ENCODE measurements at regions not wholly inside any gene's neighbourhood (a gene's known extent, or its start where the extent isn't known, plus 50 kb on each side); places are given as distances from the start of the nearest gene placed in this dataset.

DNA sequence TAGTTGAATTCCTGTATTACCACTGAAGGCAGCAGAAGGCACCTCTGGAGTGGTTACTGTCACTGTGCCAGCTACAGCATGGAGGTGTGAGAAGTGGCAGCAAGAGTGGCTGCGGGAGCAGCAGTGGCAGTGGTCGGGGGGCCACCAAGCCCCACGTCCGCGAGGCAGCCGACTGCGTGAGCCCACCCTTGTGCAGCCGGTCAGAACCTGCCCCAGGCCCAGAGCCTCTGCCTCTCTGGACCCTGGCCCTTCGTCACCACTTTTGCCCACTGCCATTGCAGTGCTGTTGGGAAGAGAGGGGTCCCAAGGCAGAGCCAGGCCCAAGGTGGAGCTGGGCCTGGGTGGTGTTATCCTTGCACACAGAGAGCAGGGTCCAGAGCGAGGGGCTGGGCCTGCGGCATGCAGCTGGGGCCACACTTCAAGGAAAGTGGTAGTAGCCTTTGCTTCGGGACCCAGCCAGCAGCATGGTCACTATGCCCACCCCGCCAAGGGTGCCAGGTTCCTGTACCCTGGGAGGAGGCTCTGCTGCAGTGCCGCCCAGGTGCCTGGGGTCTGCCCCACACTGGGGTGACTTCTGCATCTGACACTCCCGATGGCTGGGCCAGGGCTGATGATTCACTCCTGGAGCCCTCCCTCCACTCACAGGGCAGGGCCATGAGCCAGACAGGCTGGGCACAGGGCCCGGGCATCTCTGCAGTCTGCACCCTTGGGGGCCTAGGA is 450.1 kb upstream of the LRATD1 start:
- TF ChIP-seq, protein P1, sequence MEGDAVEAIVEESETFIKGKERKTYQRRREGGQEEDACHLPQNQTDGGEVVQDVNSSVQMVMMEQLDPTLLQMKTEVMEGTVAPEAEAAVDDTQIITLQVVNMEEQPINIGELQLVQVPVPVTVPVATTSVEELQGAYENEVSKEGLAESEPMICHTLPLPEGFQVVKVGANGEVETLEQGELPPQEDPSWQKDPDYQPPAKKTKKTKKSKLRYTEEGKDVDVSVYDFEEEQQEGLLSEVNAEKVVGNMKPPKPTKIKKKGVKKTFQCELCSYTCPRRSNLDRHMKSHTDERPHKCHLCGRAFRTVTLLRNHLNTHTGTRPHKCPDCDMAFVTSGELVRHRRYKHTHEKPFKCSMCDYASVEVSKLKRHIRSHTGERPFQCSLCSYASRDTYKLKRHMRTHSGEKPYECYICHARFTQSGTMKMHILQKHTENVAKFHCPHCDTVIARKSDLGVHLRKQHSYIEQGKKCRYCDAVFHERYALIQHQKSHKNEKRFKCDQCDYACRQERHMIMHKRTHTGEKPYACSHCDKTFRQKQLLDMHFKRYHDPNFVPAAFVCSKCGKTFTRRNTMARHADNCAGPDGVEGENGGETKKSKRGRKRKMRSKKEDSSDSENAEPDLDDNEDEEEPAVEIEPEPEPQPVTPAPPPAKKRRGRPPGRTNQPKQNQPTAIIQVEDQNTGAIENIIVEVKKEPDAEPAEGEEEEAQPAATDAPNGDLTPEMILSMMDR (IDR thresholded peaks at IDR 0.05; ENCODE audit: low read depth, low read length): no peak
- H3K4me3 ChIP-seq (ENCODE audit: low read depth, low read length): no peak overlapping the region

DNA sequence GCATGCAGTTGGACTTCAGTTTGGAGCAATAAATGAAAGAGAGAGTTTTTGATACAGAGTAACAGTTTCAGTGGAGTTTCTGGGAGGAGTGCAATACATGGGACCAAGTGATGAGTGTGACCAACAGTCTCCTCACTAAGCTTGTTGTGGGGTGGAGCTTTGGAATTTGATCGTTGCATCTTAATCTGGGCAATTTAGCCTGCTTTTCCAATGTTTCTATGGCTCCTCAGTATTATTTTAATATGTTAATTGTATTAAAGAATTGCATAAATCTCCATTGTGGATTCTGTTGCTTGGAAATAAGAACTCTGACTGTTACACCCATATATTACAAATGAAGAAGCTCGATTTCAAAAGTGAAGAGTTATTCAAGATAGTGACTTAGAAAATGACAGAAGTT is 446.6 kb upstream of the LRATD1 start:
- H3K4me3 ChIP-seq (ENCODE audit: low read depth, low read length): no peak overlapping the region
- TF ChIP-seq, protein P1 (IDR thresholded peaks at IDR 0.05; ENCODE audit: low read depth, low read length): no peak

DNA sequence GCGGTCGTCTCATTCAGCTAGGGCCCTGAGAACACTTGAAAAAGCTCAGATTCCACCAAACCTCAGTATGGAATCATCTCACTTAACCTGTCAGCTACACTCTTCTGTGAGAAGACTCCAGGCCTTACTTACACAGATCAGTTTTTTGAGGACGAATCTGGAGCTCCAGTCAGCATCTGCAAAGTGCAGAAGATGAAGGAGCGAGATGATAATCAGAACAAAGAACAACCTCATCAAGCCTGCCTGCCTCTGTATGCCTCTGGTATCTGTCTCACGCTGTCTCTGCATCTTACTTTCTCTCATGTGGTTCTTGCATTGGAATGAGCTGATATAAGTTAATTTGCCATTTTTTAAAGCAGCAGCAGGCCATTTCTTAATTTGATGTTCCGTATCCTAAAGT is 444.1 kb upstream of the LRATD1 start:
- TF ChIP-seq, protein P1 (IDR thresholded peaks at IDR 0.05; ENCODE audit: low read depth, low read length): no peak
- H3K4me3 ChIP-seq (ENCODE audit: low read depth, low read length): no peak overlapping the region

DNA sequence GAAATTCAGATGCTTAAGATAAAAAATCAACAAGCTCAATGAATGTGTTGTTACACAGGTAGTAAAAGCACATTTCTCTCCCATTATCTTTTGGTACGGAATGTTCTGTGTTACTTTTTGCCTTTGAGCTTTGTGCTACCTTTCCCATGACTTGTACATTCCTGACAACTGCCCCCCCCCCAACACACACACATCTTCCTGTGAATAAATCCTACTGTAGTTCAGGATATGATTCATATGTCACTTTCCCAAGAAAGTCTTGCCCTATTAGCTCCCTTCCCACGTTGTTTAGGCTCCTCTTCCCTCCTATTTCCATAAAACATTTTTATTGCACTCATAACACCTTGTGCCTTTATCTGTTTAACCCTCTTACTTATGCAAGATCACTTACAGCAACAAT is 442.6 kb upstream of the LRATD1 start:
- H3K4me3 ChIP-seq (ENCODE audit: low read depth, low read length): no peak overlapping the region
- TF ChIP-seq, protein P1 (IDR thresholded peaks at IDR 0.05; ENCODE audit: low read depth, low read length): no peak

DNA sequence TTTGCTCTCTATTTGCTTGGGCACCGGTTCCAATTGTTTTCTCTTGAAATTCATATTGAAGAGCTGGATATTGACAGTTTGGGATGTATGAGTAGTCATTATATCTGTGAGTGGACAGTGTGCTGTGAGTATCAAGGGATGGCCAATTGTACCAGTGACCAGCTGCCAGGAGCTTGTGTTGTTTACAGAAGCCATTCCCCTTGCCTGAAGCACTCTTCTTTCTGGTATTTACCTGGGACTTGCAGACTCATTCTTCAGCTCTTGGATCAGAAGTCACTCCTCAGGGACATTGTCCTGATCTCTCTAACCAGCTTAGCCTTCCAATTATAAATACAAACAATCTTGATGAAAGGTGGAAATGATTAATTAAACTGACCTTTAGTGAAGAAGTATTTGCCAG is 438.3 kb upstream of the LRATD1 start:
- H3K4me3 ChIP-seq (ENCODE audit: low read depth, low read length): no peak overlapping the region
- TF ChIP-seq, protein P1 (IDR thresholded peaks at IDR 0.05; ENCODE audit: low read depth, low read length): no peak

DNA sequence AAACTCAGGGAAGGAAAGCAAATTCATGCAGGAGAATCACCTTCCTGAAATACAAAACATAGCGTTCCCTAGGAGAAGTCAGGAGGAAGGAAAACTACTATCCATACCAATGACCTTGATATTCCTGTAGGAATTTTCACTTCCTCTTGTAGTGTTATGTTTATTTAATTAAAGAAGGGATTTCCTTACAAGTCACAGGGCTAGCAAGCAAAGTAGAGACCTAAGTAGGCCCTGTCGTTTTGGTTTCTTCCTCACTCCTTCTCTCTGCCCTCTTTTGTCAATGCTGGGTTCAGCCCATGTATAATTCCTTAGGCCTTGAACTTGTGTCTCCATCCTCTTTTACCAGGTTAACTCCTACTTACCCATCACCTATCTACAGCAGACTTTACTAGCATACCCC is 435.2 kb upstream of the LRATD1 start:
- TF ChIP-seq, protein P1 (IDR thresholded peaks at IDR 0.05; ENCODE audit: low read depth, low read length): no peak
- H3K4me3 ChIP-seq (ENCODE audit: low read depth, low read length): no peak overlapping the region

DNA sequence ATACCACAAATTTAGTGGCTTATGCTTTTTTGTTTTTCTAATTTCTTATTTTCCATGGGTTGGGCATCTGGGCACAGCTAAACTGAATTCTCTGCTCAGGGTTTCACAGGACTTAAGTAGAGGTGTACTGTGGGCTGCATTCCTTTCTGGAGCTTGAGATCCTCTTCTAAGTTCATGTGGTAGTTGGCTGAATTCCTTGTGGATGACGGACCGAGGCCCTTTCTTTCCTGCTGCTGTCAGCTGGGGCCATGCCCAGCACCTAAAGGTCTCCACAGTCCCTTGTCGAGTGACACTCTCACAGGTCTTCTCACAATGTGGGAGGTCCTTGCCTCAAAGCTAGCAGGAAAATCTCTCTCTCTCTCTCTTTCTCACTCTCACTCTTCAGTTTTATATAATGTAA is 433.5 kb upstream of the LRATD1 start:
- no peak overlapping the region for H3K4me3 ChIP-seq (ENCODE audit: low read depth, low read length)
- TF ChIP-seq, protein P1 (IDR thresholded peaks at IDR 0.05; ENCODE audit: low read depth, low read length): no peak
